ENCODE measurements at regions not wholly inside any gene's neighbourhood (a gene's known extent, or its start where the extent isn't known, plus 50 kb on each side); places are given as distances from the start of the nearest gene placed in this dataset.
A peak's percentile ranks its signal among the peaks of the same experiment; 100 is the strongest.
"Not testable (repeated sequence)": the region's sequence is repeated elsewhere in the genome, so short reads cannot be mapped to it uniquely, and the experiment has no call there.

DNA sequence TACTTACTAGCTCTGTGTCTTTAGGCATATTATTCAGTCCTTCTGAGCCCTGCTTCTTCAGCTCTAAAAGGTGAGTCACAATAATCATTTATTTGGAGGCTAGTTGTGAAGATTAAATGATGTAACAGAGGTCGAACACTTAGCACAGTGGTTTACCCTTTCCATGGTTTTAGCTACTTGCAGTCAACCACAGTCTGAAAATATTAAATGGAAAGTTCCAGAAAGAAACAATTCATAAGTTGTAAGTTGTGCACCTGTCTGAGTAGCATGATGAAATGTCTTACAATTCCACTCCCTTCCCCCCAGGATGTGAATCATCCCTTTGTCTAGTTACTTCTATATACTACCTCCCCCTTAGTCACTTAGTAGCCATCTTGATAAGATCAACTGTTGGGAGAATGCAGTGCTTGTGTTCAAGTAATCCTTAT is 217.6 kb upstream of the THUMPD2 start:
- no peak for DNase-seq

GRCh38 chr2:39995005-39995737 is 216.1 kb upstream of the THUMPD2 start:
- no peak for DNase-seq

- no peak for DNase-seq
These were observed 215.1 kb upstream of the THUMPD2 start for GRCh38 chr2:39994151-39994550.

GRCh38 chr2:39991298-39991697 is 212.2 kb upstream of the THUMPD2 start:
- no peak for DNase-seq

- no peak for DNase-seq
These were observed 211.4 kb upstream of the THUMPD2 start for GRCh38 chr2:39990335-39990900.

DNA sequence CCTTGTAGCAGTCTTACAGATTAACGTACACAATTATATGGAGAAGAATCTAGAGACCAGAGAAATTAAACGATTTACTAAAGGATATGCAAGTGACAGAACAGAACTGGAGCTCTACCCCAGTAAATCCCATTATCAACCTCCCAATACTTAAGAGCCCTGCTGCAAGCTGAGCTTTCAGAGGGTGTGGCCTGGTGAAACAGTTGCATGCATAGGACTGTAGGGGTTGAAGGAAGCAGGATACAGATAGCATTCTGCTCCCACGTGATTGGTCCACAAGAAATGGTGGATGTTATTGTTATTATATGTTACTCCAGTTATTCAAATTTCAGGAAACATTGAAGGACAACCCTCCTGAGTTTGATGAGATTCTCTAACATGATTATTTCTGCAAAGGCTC is 210.8 kb upstream of the THUMPD2 start:
- no peak for DNase-seq

GRCh38 chr2:39981883-39982311 is 202.8 kb upstream of the THUMPD2 start:
- peak; percentile 70 for DNase-seq

DNA sequence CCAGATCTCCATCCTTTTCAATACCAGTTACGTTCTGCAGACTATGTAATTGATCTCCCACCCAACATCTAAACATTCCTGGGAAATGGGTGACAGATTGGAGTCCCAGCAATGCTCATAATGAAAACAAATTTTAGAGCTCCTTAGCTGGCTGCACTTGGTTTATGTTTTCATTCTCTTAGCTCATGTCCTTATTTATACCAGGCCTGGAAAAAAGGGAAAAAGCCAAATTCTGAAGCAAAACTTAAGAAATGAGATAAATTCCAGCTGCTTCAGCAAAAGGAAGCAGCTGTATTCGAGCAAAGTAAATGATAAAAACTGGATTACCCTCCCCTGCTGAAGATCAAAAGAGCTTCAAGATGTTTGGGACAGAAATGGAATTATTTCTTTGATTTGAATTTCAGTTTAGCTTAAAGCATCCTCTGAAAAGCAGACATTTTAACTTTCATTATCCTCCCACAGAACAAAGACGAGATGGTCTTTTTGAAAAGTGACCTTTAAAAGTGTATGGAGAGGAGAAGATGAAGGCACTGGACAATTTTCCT is 196.5 kb upstream of the THUMPD2 start:
- DNase-seq = peak; percentile 26

DNA sequence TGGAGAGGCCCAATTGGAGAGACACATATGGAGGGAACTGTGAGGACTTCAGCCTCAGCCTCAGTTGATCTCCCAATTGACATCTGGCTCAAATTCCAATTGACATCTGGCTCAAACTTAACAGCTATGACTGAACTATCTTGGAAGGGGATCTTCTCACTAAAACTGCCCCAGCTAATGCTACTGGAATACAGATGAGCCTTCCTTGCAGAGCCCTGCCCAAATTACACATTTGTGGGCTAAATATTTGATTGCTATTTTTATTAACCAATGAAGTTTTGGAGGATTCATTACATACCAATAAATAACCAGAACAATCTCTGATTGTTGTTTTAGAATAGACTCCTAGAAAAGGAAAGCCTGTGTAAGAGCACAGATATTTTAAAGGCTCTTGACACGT is 189.0 kb upstream of the THUMPD2 start:
- no peak for DNase-seq

DNA sequence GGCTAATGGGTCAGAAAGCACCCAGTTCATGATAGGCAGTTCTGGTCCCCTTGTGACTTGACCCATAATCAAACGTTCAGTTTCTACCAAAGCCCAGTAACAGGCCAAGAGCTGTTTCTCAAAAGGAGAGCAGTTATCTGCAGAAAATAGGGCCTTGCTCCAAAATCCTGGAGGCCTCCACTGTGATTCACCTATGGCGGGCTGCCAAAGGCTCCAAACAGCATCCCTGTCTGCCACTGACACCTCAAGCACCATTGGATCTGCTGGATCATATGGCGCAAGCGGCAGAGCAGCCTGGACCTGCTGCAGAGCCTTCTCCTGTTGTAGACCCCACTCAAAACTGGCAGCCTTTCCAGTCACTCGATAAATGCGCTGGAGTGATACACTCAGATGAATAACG is 181.6 kb upstream of the THUMPD2 start:
- DNase-seq = not testable (repeated sequence)

DNA sequence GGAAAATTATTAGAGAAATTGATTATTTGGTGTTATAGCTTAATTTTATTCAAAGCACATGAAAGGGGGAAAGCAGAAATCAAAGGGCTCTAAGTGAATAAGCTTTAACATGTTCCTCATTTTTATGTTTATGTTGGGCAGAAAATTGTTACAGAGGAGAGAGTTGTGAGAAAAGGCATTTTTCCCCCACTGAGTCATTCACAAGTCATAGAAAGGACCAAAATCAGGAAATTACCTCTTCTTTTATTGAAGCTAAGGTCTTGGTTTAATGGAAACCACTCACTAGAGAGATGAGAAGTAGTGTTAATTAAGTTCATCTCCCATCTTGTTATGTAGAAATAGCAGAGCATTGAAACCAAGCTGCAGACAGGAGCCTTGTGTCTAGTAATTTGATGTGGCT is 175.3 kb upstream of the THUMPD2 start:
- DNase-seq = no peak

- no peak for DNase-seq
These were observed 170.1 kb upstream of the THUMPD2 start for GRCh38 chr2:39949131-39949530.

GRCh38 chr2:39948016-39948719 is 169.1 kb upstream of the THUMPD2 start:
- no peak for DNase-seq

DNA sequence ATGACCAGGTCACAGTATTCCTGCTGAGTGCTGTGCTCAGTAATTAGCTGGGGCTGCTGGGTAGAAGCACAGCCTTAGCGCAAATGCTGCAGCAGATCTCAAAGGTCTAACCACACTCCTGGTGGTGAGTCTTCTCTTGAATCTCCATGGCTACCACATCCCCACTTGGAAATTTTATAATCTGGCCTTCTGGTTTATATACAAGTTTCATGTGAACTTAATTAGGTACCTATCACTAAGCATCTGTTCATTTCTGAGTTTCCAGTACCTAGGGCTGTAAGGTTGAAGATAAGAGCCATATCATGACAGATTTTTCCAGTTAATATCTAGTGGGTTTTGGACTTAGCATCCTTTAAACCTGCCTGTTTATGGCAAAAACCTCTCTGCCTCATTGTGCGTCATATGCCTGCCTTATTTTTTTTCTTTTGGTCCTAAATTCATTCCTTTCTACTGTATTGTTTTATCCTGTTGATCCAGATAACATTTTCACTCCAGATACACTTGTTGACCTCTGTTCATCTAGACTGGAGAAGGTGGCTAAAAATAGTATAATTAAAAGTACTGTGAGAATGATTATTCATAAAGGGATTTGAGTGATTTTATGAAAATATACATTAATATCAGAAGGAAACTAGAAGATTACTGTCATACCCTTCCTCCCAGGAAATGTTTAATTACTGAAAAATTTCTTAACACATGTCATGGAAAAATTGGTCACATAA is 168.4 kb upstream of the THUMPD2 start:
- DNase-seq = no peak

DNA sequence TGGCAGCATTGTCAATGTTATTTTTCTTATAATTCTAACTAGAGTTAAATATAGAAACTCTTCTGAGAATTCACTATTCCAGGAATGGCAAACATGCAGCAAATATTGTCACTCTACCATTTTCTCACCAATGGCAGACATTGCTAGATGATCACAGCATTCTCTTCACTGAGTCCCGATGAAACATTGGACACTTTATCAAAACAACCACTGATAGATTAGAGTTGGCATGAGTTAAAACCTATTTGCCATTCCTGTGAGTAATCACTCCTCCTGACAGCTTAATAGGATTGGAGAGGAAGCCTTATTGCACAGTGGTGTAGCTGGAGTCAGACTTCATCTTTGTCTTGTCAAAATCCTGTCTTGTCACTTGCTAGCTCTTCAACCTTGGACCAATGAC is 163.9 kb upstream of the THUMPD2 start:
- DNase-seq = no peak

DNA sequence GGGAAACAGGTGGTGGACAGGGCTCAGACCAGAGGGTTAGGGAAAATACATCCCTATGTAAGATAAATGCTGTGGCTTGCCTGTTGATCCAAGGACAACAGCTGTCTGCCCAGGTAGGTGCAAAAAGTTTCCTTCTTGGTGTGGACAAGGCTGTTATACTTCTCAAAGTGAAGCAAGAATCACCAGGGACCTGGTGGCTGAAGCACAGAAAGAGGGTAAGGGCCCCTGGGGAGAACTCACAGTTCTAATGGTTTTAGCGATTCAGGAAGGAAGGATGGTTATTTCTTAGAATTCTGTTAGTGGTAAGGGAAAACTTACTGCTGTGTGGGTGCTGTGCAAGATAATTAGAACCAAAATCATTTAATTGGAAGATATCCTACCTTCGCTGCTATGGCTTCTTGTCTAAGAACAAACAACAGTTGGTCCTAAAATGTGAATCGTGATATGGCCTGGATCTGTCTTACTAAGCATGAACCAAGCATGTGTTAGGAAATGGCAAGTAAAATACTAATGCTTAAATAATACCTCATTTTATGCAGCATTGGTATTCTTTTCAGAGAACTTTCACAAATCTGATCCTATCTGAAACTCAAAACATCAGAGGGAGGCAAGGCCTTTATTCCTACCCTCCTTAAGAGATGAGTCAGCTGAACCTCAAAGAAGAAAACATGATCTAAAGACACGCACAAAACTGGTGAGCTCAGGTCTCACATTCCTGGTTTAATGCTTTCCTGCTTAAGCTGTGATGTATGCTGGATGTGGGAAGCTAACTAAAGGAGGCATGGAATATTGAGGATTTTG is 159.2 kb upstream of the THUMPD2 start:
- DNase-seq = no peak

- no peak for DNase-seq
These were observed 158.6 kb upstream of the THUMPD2 start for GRCh38 chr2:39937621-39938020.

GRCh38 chr2:39934851-39935250 is 155.8 kb upstream of the THUMPD2 start:
- DNase-seq = no peak

GRCh38 chr2:39933196-39933595 is 154.1 kb upstream of the THUMPD2 start:
- DNase-seq = no peak

- DNase-seq = no peak
These were observed 153.1 kb upstream of the THUMPD2 start for GRCh38 chr2:39932198-39932597.

DNA sequence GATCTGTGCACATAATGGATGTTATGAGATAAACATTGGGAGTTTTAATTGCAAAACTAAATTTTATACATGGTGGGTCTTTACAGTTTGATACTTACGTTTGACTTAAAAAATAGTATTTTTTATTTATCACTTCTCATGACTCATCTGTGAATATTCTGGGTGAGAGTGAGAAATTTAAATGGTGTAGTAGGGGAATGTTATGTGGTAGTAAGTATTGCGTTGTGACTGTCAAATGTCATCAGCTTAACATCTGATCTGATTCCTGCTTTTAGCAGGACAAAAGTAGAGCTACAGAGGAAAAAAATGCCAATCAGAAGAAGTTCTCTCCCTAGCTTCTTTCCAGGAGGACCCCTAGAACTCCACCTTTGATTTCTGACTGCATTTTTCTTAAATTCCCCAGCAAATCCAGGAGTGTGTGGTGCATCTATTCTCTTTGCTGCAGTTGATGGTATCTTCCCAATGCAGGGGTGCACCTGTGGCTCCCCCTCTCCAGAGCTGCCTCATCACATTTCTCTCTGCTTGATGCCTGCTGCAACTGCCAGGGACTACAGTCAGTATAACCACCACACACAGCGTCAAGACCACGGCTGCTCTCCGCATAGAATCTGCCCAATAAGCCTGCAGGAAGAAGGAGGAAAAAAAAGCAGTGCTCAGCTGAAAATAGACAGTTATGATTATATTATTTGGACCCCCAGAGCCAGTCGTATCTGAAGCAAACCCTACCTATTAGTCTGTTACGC is 151.3 kb upstream of the THUMPD2 start:
- no peak for DNase-seq
